SU-DHL-6 (cell line): ENCODE measurements at regions not wholly inside any gene's neighbourhood (a gene's known extent, or its start where the extent isn't known, plus 50 kb on each side); places are given as distances from the start of the nearest gene placed in this dataset.

ENCODE experiments used
- H2AFZ ChIP-seq: fragments of 200-600 bp; sonication (generic); 2 replicates; pipeline ENCODE4 v1.6.1; 2014; ENCODE audit warnings: low read depth, mild to moderate bottlenecking, moderate library complexity, mixed read lengths, antibody characterized with exemption, low read length; ENCODE audit not compliant: severe bottlenecking
- H3F3A ChIP-seq: fragments of 200-600 bp; shearing (Covaris generic); 2 replicates; pipeline ENCODE4 v1.6.0; 2016; ENCODE audit warnings: antibody characterized with exemption, mild to moderate bottlenecking; ENCODE audit not compliant: insufficient read depth
- H3K27ac ChIP-seq: fragments of 200-600 bp; sonication (generic); 2 replicates; pipeline ENCODE4 v1.5.1; 2016; ENCODE audit warnings: low read depth, mild to moderate bottlenecking, low read length, moderate library complexity, mixed read lengths
- H3K27me3 ChIP-seq: fragments of 200-600 bp; sonication (generic), shearing (Covaris generic); 2 replicates; pipeline ENCODE4 v1.6.0; 2014; ENCODE audit warnings: mild to moderate bottlenecking, low read length
- H3K36me3 ChIP-seq: fragments of 200-600 bp; sonication (generic); 2 replicates; pipeline ENCODE4 v1.6.1; 2014; ENCODE audit warnings: mild to moderate bottlenecking, low read length, mixed read lengths
- H3K4me2 ChIP-seq: fragments of 300-600, 200-600 bp; shearing (Covaris generic), sonication (generic); 2 replicates; pipeline ENCODE4 v1.6.0; 2014; ENCODE audit warnings: low read length, low read depth, mild to moderate bottlenecking; ENCODE audit not compliant: poor library complexity, severe bottlenecking
- H3K4me3 ChIP-seq: fragments of 200-600 bp; sonication (generic); 2 replicates; pipeline ENCODE4 v1.5.1; 2014; ENCODE audit warnings: antibody characterized with exemption, low read length, mild to moderate bottlenecking, mixed read lengths; ENCODE audit not compliant: insufficient read depth, poor library complexity, severe bottlenecking
- H3K79me2 ChIP-seq: fragments of 200-600 bp; sonication (generic); 2 replicates; pipeline ENCODE4 v1.6.1; 2014; ENCODE audit warnings: mild to moderate bottlenecking, low read length, moderate library complexity; ENCODE audit not compliant: insufficient read depth
- H3K9ac ChIP-seq: fragments of 200-600 bp; sonication (generic); 2 replicates; pipeline ENCODE4 v1.7.0; 2014; ENCODE audit warnings: mild to moderate bottlenecking, low read length
- H3K9me2 ChIP-seq: fragments of 200-600 bp; sonication (generic); replicated peaks from 2 replicates; pipeline ENCODE4 v1.6.1; 2014; ENCODE audit warnings: low read length; ENCODE audit not compliant: insufficient read depth
- H3K9me3 ChIP-seq: fragments of 200-600 bp; sonication (generic); 2 replicates; pipeline ENCODE4 v1.6.1; 2014; ENCODE audit warnings: low read length, mixed read lengths; ENCODE audit not compliant: insufficient read depth
- H4K20me1 ChIP-seq: fragments of 200-600 bp; sonication (generic); 2 replicates; pipeline ENCODE4 v1.6.1; 2014; ENCODE audit warnings: low read depth, mild to moderate bottlenecking, antibody characterized with exemption, low read length, moderate library complexity, mixed read lengths
- EZH2phosphoT487 ChIP-seq: fragments of 200-600 bp; sonication (generic), shearing (Covaris generic); conservative IDR thresholded peaks from 2 replicates; pipeline ENCODE4 v1.6.1; 2018; ENCODE audit warnings: mild to moderate bottlenecking, antibody characterized with exemption, low read length, moderate library complexity, mixed read lengths
- TF ChIP-seq, protein P1 (sequence below): fragments of 200-600 bp; sonication (generic); IDR thresholded peaks from one replicate; pipeline ENCODE4 v1.5.1; 2017; ENCODE audit warnings: antibody characterized with exemption, mild to moderate bottlenecking, low read length, moderate library complexity; ENCODE audit not compliant: insufficient read depth, poor library complexity, severe bottlenecking

DNA sequence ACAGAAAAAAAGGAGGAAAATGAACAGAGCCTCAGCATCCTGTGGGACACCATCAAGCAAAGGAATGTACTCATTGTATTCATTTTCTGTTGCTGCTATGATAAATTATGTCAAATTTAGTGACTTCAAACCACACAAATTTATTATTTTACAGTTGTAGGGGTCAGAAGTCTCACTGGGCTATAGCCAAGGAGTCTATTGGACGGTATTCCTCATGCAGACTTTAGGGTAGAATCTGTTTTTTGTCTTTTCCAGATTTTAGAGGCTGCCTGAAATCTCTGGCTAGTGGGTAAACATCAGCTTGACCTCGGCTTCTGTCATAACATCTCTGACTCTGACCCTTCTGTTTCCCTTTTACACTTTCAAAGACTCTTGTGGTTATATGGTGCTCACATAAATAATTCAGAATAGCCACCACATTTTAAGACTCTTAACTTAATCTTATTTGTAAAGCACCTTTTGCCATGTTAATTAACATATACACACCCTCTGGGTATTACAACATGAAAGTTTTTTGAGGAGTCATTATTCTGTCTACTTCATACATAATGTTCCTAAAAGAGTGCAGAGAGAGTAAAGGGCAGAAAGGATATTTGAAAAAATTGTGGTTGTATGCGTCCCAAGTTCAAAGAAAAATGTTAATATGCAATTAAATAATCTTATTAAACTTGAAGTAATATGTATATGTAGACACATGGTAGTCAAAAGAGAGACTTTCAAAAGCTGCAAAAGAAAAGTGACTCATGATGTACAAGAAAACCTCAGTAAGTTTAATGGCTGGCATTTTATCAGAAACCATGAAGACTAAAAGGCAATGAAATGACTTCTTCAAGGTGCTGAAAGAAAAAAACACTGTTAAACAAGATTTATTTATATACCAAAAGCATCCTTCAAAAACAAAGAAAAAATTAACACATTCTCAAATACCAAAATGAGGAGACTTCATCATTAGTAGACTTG lies 70.8 kb upstream of the MEOX2 start:
- Histone ChIP-seq H3K9ac (no peak overlapping the region), H3K4me2 (no peak overlapping the region), H4K20me1 (no peaks in the 10 kb centered on the region), H3K4me3 (no peak overlapping the region), H3K9me2 (no peaks in the 10 kb centered on the region), H3K27ac (no peak overlapping the region), H3K79me2 (no peaks in the 10 kb centered on the region), H2AFZ (no peak overlapping the region), H3K9me3 (no peaks in the 10 kb centered on the region), H3K36me3 (no peaks in the 10 kb centered on the region), H3K27me3 (no peaks in the 10 kb centered on the region), H3F3A (no peaks in the 10 kb centered on the region)
- TF ChIP-seq EZH2phosphoT487, result no peak
- TF ChIP-seq, protein P1, sequence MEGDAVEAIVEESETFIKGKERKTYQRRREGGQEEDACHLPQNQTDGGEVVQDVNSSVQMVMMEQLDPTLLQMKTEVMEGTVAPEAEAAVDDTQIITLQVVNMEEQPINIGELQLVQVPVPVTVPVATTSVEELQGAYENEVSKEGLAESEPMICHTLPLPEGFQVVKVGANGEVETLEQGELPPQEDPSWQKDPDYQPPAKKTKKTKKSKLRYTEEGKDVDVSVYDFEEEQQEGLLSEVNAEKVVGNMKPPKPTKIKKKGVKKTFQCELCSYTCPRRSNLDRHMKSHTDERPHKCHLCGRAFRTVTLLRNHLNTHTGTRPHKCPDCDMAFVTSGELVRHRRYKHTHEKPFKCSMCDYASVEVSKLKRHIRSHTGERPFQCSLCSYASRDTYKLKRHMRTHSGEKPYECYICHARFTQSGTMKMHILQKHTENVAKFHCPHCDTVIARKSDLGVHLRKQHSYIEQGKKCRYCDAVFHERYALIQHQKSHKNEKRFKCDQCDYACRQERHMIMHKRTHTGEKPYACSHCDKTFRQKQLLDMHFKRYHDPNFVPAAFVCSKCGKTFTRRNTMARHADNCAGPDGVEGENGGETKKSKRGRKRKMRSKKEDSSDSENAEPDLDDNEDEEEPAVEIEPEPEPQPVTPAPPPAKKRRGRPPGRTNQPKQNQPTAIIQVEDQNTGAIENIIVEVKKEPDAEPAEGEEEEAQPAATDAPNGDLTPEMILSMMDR, result no peak

DNA sequence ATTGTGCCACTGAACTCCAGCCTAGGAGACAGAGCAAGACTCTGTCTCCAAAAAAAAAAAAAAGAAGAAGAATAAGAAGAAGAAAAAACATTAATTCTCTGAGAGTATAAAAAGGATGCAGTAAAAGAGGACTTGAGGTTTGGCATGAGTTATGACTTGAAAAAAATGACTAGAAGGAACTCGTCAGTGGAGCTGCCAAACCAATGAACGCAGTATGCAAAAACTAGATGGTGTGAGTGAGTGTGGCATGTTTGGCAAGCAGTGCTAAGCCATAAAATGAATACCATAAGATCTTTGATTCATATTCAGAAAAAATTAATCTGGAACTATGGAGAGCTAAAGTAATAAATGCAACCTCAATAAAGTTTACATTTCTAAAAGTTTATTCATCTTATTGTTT lies 68.6 kb upstream of the MEOX2 start:
- H3K4me2 ChIP-seq, result no peak overlapping the region
- no peak overlapping the region for H3K27ac ChIP-seq
- no peaks in the 10 kb centered on the region for H3K9me3 ChIP-seq

DNA sequence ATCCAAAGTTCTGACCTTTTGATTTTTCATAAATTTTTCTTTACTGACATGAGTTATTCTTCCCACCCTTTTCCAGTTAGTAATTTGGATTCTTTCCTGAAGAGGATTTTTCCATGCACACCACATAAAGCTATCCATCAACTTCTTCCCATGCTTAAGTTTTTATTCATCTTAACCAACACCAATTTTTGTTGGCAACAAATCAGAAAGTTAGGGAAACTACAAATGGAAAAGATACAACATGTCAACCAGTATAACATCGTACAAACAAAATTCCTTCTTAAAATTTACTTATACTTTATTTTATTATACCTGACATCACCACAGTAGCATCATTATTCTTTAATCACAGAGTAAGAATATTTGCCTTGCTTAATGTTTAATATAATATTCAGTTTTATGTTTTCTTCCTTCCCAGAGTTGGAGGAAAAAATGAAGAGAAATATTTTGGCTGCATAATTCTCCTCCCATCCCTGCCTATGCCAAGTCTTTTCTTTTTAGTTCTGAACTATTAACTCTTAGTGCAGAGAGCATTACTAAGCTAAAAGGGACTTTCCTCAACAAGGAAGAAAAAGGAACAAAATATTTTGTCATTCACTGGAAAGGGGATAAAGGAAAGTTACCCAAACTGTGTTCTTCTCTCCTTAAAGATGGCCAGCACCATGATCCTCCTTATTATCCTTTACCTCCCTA lies 67.5 kb upstream of the MEOX2 start:
- H3F3A ChIP-seq, result no peaks in the 10 kb centered on the region
- H3K36me3 ChIP-seq, result no peaks in the 10 kb centered on the region
- H3K4me3 ChIP-seq, result no peak overlapping the region
- TF ChIP-seq, protein P1, result no peak
- TF ChIP-seq EZH2phosphoT487, result no peak
- no peak overlapping the region for H3K4me2 ChIP-seq
- no peak overlapping the region for H3K27ac ChIP-seq
- H3K27me3 ChIP-seq, result no peaks in the 10 kb centered on the region
- H4K20me1 ChIP-seq, result no peaks in the 10 kb centered on the region
- H3K79me2 ChIP-seq, result no peaks in the 10 kb centered on the region
- no peak overlapping the region for H2AFZ ChIP-seq
- H3K9me3 ChIP-seq, result no peaks in the 10 kb centered on the region
- H3K9me2 ChIP-seq, result no peaks in the 10 kb centered on the region
- H3K9ac ChIP-seq, result no peak overlapping the region

More for the DNA sequence above, 68.6 kb upstream of the MEOX2 start:
- no peaks in the 10 kb centered on the region for H3K36me3 ChIP-seq
- H3K4me3 ChIP-seq, result no peak overlapping the region
- H3K27me3 ChIP-seq, result no peaks in the 10 kb centered on the region
- H3K79me2 ChIP-seq, result no peaks in the 10 kb centered on the region
- H3K9me2 ChIP-seq, result no peaks in the 10 kb centered on the region
- H3F3A ChIP-seq, result no peaks in the 10 kb centered on the region
- no peak for TF ChIP-seq EZH2phosphoT487
- TF ChIP-seq, protein P1, result no peak
- H3K9ac ChIP-seq, result no peak overlapping the region
- H2AFZ ChIP-seq, result no peak overlapping the region
- H4K20me1 ChIP-seq, result no peaks in the 10 kb centered on the region
